AG09309 (cell line): ENCODE measurements at regions not wholly inside any gene's neighbourhood (a gene's known extent, or its start where the extent isn't known, plus 50 kb on each side); places are given as distances from the start of the nearest gene placed in this dataset.

ENCODE experiments used
- DNase-seq: peaks from one replicate; pipeline ENCODE4 v3.0.0-alpha.2; 2010; ENCODE audit warnings: low read depth
- H3K4me3 ChIP-seq: 2 replicates; pipeline ENCODE4 v1.5.1; 2011; ENCODE audit warnings: mild to moderate bottlenecking, low read depth, low read length, moderate library complexity; ENCODE audit not compliant: control insufficient read depth
- TF ChIP-seq, protein P1 (sequence below): IDR thresholded peaks from 2 replicates; pipeline ENCODE4 v1.5.1; 2011; ENCODE audit warnings: mild to moderate bottlenecking, low read depth, low read length, inconsistent platforms; ENCODE audit not compliant: insufficient read depth, control insufficient read depth; ENCODE audit errors: missing control alignments

GRCh38 chr1:240682859-240683242, 70.9 kb upstream of the GREM2 start:
- DNase-seq, result no peak
- no peak overlapping the region for H3K4me3 ChIP-seq
- TF ChIP-seq, protein P1, sequence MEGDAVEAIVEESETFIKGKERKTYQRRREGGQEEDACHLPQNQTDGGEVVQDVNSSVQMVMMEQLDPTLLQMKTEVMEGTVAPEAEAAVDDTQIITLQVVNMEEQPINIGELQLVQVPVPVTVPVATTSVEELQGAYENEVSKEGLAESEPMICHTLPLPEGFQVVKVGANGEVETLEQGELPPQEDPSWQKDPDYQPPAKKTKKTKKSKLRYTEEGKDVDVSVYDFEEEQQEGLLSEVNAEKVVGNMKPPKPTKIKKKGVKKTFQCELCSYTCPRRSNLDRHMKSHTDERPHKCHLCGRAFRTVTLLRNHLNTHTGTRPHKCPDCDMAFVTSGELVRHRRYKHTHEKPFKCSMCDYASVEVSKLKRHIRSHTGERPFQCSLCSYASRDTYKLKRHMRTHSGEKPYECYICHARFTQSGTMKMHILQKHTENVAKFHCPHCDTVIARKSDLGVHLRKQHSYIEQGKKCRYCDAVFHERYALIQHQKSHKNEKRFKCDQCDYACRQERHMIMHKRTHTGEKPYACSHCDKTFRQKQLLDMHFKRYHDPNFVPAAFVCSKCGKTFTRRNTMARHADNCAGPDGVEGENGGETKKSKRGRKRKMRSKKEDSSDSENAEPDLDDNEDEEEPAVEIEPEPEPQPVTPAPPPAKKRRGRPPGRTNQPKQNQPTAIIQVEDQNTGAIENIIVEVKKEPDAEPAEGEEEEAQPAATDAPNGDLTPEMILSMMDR, result no peak

GRCh38 chr1:240682166-240682858, 70.4 kb upstream of the GREM2 start:
- no peak overlapping the region for H3K4me3 ChIP-seq
- TF ChIP-seq, protein P1, result no peak
- no peak for DNase-seq

DNA sequence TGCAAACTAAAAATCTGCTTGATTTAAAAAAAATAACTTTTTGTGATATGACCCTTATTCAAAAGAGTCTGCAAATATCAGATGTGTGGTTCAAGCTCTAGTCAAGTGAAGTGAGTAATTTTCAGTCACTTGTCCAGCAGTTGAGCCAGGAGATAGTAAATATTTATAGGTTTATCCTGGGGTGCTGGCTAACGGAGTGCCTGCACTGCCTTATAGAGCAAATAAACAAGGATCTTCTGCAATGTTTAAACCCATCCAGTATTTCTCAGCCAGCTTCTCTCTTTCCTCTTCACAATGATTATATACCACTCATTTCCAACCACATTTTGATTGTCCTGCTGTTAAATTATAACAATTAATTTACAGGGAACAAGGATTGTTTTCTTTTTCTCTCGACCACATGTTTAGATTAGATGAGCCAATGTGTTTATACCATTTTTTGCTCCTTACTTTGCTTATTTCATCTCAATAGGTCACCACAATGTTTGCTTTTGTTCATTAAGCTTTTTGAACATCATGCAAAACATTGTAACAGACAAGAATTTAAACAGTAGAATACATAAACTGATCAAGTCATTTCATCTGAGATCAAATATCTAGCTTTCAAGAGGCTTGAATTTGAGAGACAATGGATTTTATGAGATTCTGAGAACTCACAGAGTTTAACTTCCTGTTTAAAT, 60.3 kb upstream of the GREM2 start:
- TF ChIP-seq, protein P1, result no peak
- no peak overlapping the region for H3K4me3 ChIP-seq
- DNase-seq, result no peak

GRCh38 chr1:240667351-240667750, 55.4 kb upstream of the GREM2 start:
- no peak overlapping the region for H3K4me3 ChIP-seq
- DNase-seq, result no peak
- TF ChIP-seq, protein P1, result no peak

DNA sequence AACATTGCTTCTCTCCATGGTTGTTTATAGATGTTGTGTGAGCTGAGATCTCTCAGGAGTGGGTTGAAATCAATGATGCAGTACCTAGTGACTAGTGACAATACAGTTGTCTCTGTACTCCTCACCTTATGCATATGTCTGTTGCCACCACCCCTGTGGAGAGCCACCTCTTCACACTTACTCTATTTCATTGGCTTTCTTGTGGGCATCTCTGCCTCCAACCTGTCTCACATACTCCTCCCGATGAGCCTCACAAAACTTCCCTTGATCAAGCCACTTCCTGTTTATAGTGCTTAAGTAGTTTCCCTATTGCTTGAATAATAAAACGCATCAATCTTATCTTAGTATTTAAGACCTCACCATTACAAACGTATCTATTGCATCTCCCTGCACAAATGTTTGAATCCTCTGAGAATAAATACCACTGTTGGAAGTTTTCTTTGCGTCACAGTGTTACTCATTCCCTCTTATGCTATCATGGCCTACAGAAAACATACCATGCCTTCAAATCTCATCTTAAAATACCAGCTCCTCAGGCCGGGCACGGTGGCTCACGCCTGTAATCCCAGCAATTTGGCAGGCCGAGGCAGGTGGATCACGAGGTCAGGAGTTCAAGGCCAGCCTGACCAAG, 54.7 kb upstream of the GREM2 start:
- DNase-seq, result no peak
- TF ChIP-seq, protein P1, result no peak
- H3K4me3 ChIP-seq, result no peak overlapping the region

GRCh38 chr1:240663169-240663879, 51.4 kb upstream of the GREM2 start:
- peak; percentile 54 for DNase-seq
- TF ChIP-seq, protein P1, result no peak
- no peak overlapping the region for H3K4me3 ChIP-seq
